K562 (cell line): ENCODE measurements at regions not wholly inside any gene's neighbourhood (a gene's known extent, or its start where the extent isn't known, plus 50 kb on each side); places are given as distances from the start of the nearest gene placed in this dataset.

Source experiments
- ATAC-seq: fragments of 200-7000 bp; cut with Tn5 transposase; 3 replicates; pipeline ENCODE4 v1.9.1; 2020; ENCODE audit warnings: moderate library complexity
- BruUV-seq: library from RNA; stranded (reverse); fragments of 400-500 nt; replicated peaks from 2 replicates; lab custom pipeline; 2021; lab: Mats Ljungman, UMichigan
- CTCF ChIA-PET: fragments of 300-600 bp; formaldehyde crosslinking; extraction: SDS; loops from one replicate; lab custom pipeline; 2021; ENCODE audit warnings: low intra/inter-chr PET ratio; lab: Yijun Ruan, JAX
- POLR2A ChIA-PET: fragments of 300-600, 350-650 bp; sonication (Branson Sonifier 250); formaldehyde crosslinking; extraction: SDS; loops from one replicate; lab custom pipeline; 2021; ENCODE audit warnings: antibody characterized with exemption, inconsistent platforms; lab: Yijun Ruan, JAX
- DNase-seq, 4 experiments: peaks; one replicate each; pipeline versions ENCODE4 v3.0.0 to v3.0.0-alpha.2; 2011 to 2018; ENCODE audit warnings: low spot score in 3 of 4, mixed read lengths in 3 of 4; ENCODE audit errors: extremely low read depth in 1 of 4
- FAIRE-seq: peaks from 2 replicates; lab custom pipeline; 2011; peaks lifted over from hg19 to GRCh38; lab: Jason Lieb, UNC
- H2AFZ ChIP-seq: 2 replicates; pipeline ENCODE4 v1.6.0; 2011; ENCODE audit warnings: low read depth, low read length, control low read depth, inconsistent platforms
- H3K27ac ChIP-seq: fragments of 200-600 bp; 3 replicates; pipeline ENCODE4 v1.8.0; 2011; ENCODE audit warnings: low read depth, mild to moderate bottlenecking, control low read depth, inconsistent platforms, low read length, moderate library complexity, mixed read lengths; ENCODE audit errors: extremely low read depth
- H3K27me3 ChIP-seq, 2 experiments: fragments of 300-600 bp in 1 of 2; 2 replicates in 1 of 2; 3 replicates in 1 of 2; pipeline versions ENCODE4 v1.6.0 to v1.8.0; 2011; ENCODE audit warnings: inconsistent platforms in 2 of 2, low read length in 2 of 2, mild to moderate bottlenecking in 1 of 2, mixed read lengths in 1 of 2, moderate library complexity in 1 of 2; ENCODE audit not compliant: control insufficient read depth in 2 of 2, insufficient read depth in 2 of 2
- H3K36me3 ChIP-seq: fragments of 300-600 bp; 3 replicates; pipeline ENCODE4 v1.8.0; 2011; ENCODE audit warnings: mild to moderate bottlenecking, low read length, inconsistent platforms; ENCODE audit not compliant: control insufficient read depth, insufficient read depth
- H3K4me1 ChIP-seq, 2 experiments: fragments of 200-600 bp in 1 of 2; replicated peaks in 1 of 2; 2 replicates in 1 of 2; 3 replicates in 1 of 2; pipeline versions ENCODE4 v1.5.1 to v1.8.0; 2011; ENCODE audit warnings: inconsistent platforms in 2 of 2, low read length in 2 of 2, mild to moderate bottlenecking in 1 of 2, mixed read lengths in 1 of 2, moderate library complexity in 1 of 2; ENCODE audit not compliant: control insufficient read depth in 2 of 2, insufficient read depth in 2 of 2
- H3K4me2 ChIP-seq: 2 replicates; pipeline ENCODE4 v1.6.1; 2011; ENCODE audit warnings: low read length, control low read depth, inconsistent platforms, mixed read lengths; ENCODE audit not compliant: insufficient read depth
- H3K4me3 ChIP-seq: fragments of 200-600 bp; sonication (generic), shearing (Covaris generic); 2 replicates; pipeline ENCODE4 v1.5.1; 2016; ENCODE audit warnings: control low read depth, inconsistent platforms
- H3K79me2 ChIP-seq: fragments of 200-600 bp; 3 replicates; pipeline ENCODE4 v1.8.0; 2011; ENCODE audit warnings: low read length, inconsistent platforms; ENCODE audit not compliant: control insufficient read depth, insufficient read depth
- H3K9ac ChIP-seq, 2 experiments: 2 replicates each; pipeline versions ENCODE4 v1.6.0 to v1.6.1; 2011; ENCODE audit warnings: low read depth in 2 of 2, low read length in 2 of 2, control low read depth in 1 of 2, inconsistent platforms in 1 of 2, mild to moderate bottlenecking in 1 of 2, mixed read lengths in 1 of 2; ENCODE audit not compliant: insufficient read depth in 1 of 2
- H3K9me1 ChIP-seq: one replicate; pipeline ENCODE4 v1.6.0; 2011; ENCODE audit warnings: inconsistent platforms, mild to moderate bottlenecking, low read length, moderate library complexity; ENCODE audit not compliant: control insufficient read depth, insufficient read depth
- H3K9me3 ChIP-seq: replicated peaks from 2 replicates; pipeline ENCODE4 v1.5.1; 2011; ENCODE audit warnings: low read depth, low read length, inconsistent platforms; ENCODE audit not compliant: control insufficient read depth, insufficient read depth
- H4K20me1 ChIP-seq: replicated peaks from 2 replicates; pipeline ENCODE4 v1.6.1; 2011; ENCODE audit warnings: low read length, inconsistent platforms, mixed read lengths; ENCODE audit not compliant: control insufficient read depth, insufficient read depth
- ARID2 ChIP-seq: fragments of 450-650 bp; IDR thresholded peaks from 2 replicates; pipeline ENCODE4 v1.6.1; 2017; ENCODE audit warnings: antibody characterized with exemption, mild to moderate bottlenecking
- BACH1 ChIP-seq: fragments of 200-800 bp; sonication (Bioruptor generic); IDR thresholded peaks from 2 replicates; pipeline ENCODE4 v1.6.1; 2016; ENCODE audit warnings: missing genetic modification characterization, missing compliant biosample characterization
- CCAR2 ChIP-seq: fragments of 200-400 bp; formaldehyde crosslinking; IDR thresholded peaks from 2 replicates; pipeline ENCODE4 v1.6.1; 2017; ENCODE audit warnings: mild to moderate bottlenecking, low read depth, low read length
- CREB1 ChIP-seq, 2 experiments: sonication (generic) in 1 of 2; formaldehyde crosslinking in 1 of 2; IDR thresholded peaks; 2 replicates each; pipeline versions ENCODE4 v1.6.1 to v1.8.0; 2012 to 2022; ENCODE audit warnings: inconsistent platforms in 1 of 2, mild to moderate bottlenecking in 1 of 2, missing genetic modification reagents in 1 of 2, moderate library complexity in 1 of 2
- ERF ChIP-seq: fragments of 450-650 bp; formaldehyde crosslinking; IDR thresholded peaks from 2 replicates; pipeline ENCODE4 v1.4.0; 2020; ENCODE audit warnings: mild to moderate bottlenecking, mixed read lengths
- FOS ChIP-seq: IDR thresholded peaks from 3 replicates; pipeline ENCODE4 v1.6.1; 2011; ENCODE audit not compliant: insufficient read length; ENCODE audit errors: extremely low read depth
- HDAC1 ChIP-seq, 2 experiments: fragments of 450-650 bp; IDR thresholded peaks; 2 replicates each; pipeline ENCODE4 v1.6.1; 2016 to 2017; ENCODE audit warnings: inconsistent platforms in 1 of 2, mild to moderate bottlenecking in 1 of 2, moderate library complexity in 1 of 2
- HNRNPLL ChIP-seq: fragments of 200-400 bp; formaldehyde crosslinking; IDR thresholded peaks from 2 replicates; pipeline ENCODE4 v1.6.1; 2017; ENCODE audit warnings: low read length, low read depth, mild to moderate bottlenecking; ENCODE audit not compliant: poor library complexity, severe bottlenecking
- KDM2B ChIP-seq: fragments of 250-450 bp; sonication (Bioruptor Pico); IDR thresholded peaks from 2 replicates; pipeline ENCODE4 v1.8.0; 2021; ENCODE audit warnings: mild to moderate bottlenecking, moderate library complexity
- MECOM ChIP-seq: fragments of 250-450 bp; sonication (Bioruptor Pico); IDR thresholded peaks from 2 replicates; pipeline ENCODE4 v1.8.0; 2022; ENCODE audit warnings: inconsistent platforms
- POLR2AphosphoS2 ChIP-seq: IDR thresholded peaks from 2 replicates; pipeline ENCODE4 v1.6.1; 2012; ENCODE audit warnings: low read length, improper control_type of control experiment
- RFX1 ChIP-seq: fragments of 450-650 bp; IDR thresholded peaks from 2 replicates; pipeline ENCODE4 v1.6.1; 2016; ENCODE audit warnings: mild to moderate bottlenecking, moderate library complexity
- TGIF2 ChIP-seq: sonication (generic); formaldehyde crosslinking; IDR thresholded peaks from 2 replicates; pipeline ENCODE4 v1.8.1; 2022; ENCODE audit warnings: mild to moderate bottlenecking, missing genetic modification reagents, moderate library complexity
- USF2 ChIP-seq: sonication (generic); formaldehyde crosslinking; IDR thresholded peaks from 2 replicates; pipeline ENCODE4 v1.5.0; 2020; ENCODE audit warnings: missing genetic modification reagents
- ZNF253 ChIP-seq: fragments of 250-450 bp; sonication (Bioruptor Pico); conservative IDR thresholded peaks from 2 replicates; pipeline ENCODE4 v1.6.1; 2021; ENCODE audit warnings: mild to moderate bottlenecking
- ZNF57 ChIP-seq: fragments of 450-650 bp; formaldehyde crosslinking; IDR thresholded peaks from 2 replicates; pipeline ENCODE4 v1.4.0; 2020; ENCODE audit warnings: mild to moderate bottlenecking, moderate library complexity
- WGBS: fragments of 100-300 bp; shearing (Covaris generic); methylation state at CpG from one replicate; pipeline ENCODE4 v1.1.6; 2016; ENCODE audit warnings: low coverage, mixed read lengths; ENCODE audit not compliant: insufficient coverage; ENCODE audit errors: missing lambda C conversion rate; 5-methylcytosine and 5-hydroxymethylcytosine counted together
- in situ Hi-C: fragments of 300-500 bp; cut with MboI; formaldehyde crosslinking; loops from 4 replicates; pipeline ENCODE4 v1.15.0; 2018; ENCODE audit warnings: inconsistent platforms, mixed read lengths
- intact Hi-C: fragments of 100-400 bp; cut with micrococcal nuclease; formaldehyde crosslinking; loops from 2 replicates; pipeline ENCODE4 v1.14.2; 2022
- TF ChIP-seq, protein P1 (sequence below): IDR thresholded peaks from 2 replicates; pipeline ENCODE4 v1.6.1; 2011; ENCODE audit not compliant: insufficient read length; ENCODE audit errors: extremely low read depth

DNA sequence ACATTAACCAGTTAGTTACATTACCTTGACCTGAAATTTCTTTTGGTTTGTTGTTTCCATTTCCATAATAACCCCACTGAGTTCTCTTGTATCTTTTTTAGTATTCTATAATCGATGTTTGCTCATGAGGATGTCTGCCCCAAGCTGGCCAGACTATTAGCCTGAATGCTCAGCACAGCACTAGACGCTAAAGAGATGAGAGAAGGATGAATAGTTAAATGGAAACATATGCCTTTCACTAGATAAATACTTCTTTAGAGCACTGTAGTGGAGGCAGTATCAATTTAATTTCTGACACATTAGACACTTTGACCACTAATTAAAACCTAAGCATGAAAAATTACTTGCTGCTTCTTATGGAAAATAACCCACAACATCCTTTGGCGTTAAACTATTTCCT lies 654.9 kb upstream of the KCNMB2 start:
- H2AFZ ChIP-seq: no peak overlapping the region
- no peaks in the 10 kb centered on the region; a peak in 2 of 5 replicates for H3K4me1 ChIP-seq
- in situ Hi-C loops (no loop called here), intact Hi-C loops (no loop called here)
- H4K20me1 ChIP-seq: no peaks in the 10 kb centered on the region
- ChIA-PET POLR2A (no interaction called here), CTCF (interaction anchor here (0.6 kb wide), 1 partner anchor 9 kb away, joined by 4 read pairs; no protein-coding TSS in a partner anchor)
- H3K9ac ChIP-seq: no peak overlapping the region
- H3K9me3 ChIP-seq: no peaks in the 10 kb centered on the region
- no peak overlapping the region for H3K4me3 ChIP-seq
- H3K36me3 ChIP-seq: no peaks in the 10 kb centered on the region; the same call in 2 of the 3 replicates
- no TSS peak for BruUV-seq
- H3K79me2 ChIP-seq: no peaks in the 10 kb centered on the region
- DNase-seq (no peak), ATAC-seq (no peak), FAIRE-seq (no peak)
- H3K9me1 ChIP-seq: no peaks in the 10 kb centered on the region
- H3K4me2 ChIP-seq: no peak overlapping the region
- H3K27ac ChIP-seq: no peak overlapping the region
- H3K27me3 ChIP-seq: no peaks in the 10 kb centered on the region
- TF ChIP-seq BACH1 (tag) (no peak), MECOM (CRISPR knock-in tag) (no peak), CREB1 (IDR thresholded peaks at IDR 0.05) (no peak), CREB1 (CRISPR knock-in tag; IDR thresholded peaks at IDR 0.05) (no peak)
- 0% methylated on average over 3 of the region's 3 CpGs for WGBS

DNA sequence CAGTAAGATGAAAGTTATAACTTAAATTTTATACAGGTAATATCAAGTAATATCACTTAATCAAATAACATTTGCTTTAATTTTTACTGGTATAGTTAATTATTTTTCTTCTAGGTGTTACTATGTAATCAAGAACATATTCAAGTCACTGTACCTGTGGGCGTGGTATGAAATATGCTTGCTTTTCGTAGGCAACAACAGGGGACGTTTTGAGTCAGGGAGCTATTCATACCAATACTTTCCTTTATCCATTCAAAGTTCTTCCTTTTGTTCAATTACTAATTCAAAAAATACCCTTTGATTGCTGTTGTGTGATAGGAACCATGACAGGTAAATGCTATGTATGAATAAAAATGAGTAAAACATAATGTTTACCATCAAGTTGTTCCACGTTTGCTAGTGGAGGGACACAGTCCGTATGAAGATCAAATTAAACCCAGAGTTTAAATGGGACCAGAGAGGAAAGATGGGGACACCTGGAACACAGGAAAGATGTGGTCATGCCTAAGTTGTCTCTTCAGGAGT lies 654.0 kb upstream of the KCNMB2 start:
- WGBS: 13% methylated on average over 5 of the region's 5 CpGs
- no TSS peak for BruUV-seq
- Histone ChIP-seq H3K36me3 (no peaks in the 10 kb centered on the region; the same call in 2 of the 3 replicates), H4K20me1 (no peaks in the 10 kb centered on the region), H3K9me3 (no peaks in the 10 kb centered on the region), H2AFZ (no peak overlapping the region), H3K27ac (no peak overlapping the region), H3K79me2 (no peaks in the 10 kb centered on the region), H3K4me2 (no peak overlapping the region), H3K4me3 (no peak overlapping the region), H3K9me1 (no peaks in the 10 kb centered on the region), H3K4me1 (no peaks in the 10 kb centered on the region; a peak in 2 of 5 replicates), H3K9ac (no peak overlapping the region), H3K27me3 (no peaks in the 10 kb centered on the region)
- in situ Hi-C loops: no loop called here
- ChIA-PET CTCF (no interaction called here), POLR2A (no interaction called here)
- intact Hi-C loops: no loop called here
- no peak for ATAC-seq
- no peak for DNase-seq
- TF ChIP-seq HNRNPLL: no peak
- no peak for TF ChIP-seq RFX1
- TF ChIP-seq, protein P1, sequence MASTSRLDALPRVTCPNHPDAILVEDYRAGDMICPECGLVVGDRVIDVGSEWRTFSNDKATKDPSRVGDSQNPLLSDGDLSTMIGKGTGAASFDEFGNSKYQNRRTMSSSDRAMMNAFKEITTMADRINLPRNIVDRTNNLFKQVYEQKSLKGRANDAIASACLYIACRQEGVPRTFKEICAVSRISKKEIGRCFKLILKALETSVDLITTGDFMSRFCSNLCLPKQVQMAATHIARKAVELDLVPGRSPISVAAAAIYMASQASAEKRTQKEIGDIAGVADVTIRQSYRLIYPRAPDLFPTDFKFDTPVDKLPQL: no peak
- TF ChIP-seq ZNF253 (CRISPR knock-in tag): no peak
- TF ChIP-seq CCAR2: no peak
- no peak for TF ChIP-seq HDAC1 (IDR thresholded peaks at IDR 0.05)
- no peak for TF ChIP-seq ZNF57 (CRISPR knock-in tag)
- no peak for TF ChIP-seq KDM2B (CRISPR knock-in tag)
- TF ChIP-seq TGIF2 (CRISPR knock-in tag): no peak
- TF ChIP-seq ARID2: no peak
- no peak for TF ChIP-seq POLR2AphosphoS2
- TF ChIP-seq USF2: no peak
- no peak for TF ChIP-seq FOS
- TF ChIP-seq ERF (CRISPR knock-in tag): no peak
- FAIRE-seq: no peak
